ENCODE measurements at regions not wholly inside any gene's neighbourhood (a gene's known extent, or its start where the extent isn't known, plus 50 kb on each side); places are given as distances from the start of the nearest gene placed in this dataset.

DNA sequence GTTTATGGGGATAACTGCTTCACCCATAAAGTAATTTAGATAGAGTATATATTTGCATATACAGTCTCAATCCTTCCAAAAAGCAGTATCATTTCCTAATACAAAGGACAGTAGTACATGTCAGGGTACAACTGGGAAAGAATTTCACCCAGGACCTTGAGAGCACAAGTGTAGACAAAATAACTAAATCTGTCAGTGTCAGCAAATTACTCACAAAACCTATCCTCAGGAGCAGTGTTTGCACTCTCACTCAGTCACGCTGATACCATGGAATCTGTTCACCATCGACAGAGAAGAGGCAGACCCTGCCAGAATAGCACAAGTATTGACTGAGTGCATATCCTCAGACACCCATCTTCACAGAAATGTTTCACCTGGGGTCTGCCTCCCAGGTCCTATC is 554.7 kb upstream of the PHF14 start:
- Histone ChIP-seq H2AFZ (ENCODE audit: low read length) (no peak overlapping the region), H3K27ac (ENCODE audit: low read depth, low read length, poor library complexity, severe bottlenecking) (no peak overlapping the region), H3K9ac (ENCODE audit: low read length) (no peak overlapping the region), H3K9me2 (ENCODE audit: low read depth, low read length) (no peaks in the 10 kb centered on the region), H4K20me1 (ENCODE audit: insufficient read depth, low read length) (no peaks in the 10 kb centered on the region), H3K4me3 (ENCODE audit: low read depth, low read length, poor library complexity, severe bottlenecking) (no peak overlapping the region), H3K4me1 (ENCODE audit: insufficient read depth, low read length, severe bottlenecking) (no peaks in the 10 kb centered on the region), H3K79me2 (ENCODE audit: insufficient read depth, low read length) (no peaks in the 10 kb centered on the region), H3K9me3 (ENCODE audit: low read length) (no peaks in the 10 kb centered on the region), H3K36me3 (ENCODE audit: insufficient read depth, low read length) (no peaks in the 10 kb centered on the region), H3K27me3 (ENCODE audit: insufficient read depth, low read length) (no peaks in the 10 kb centered on the region), H3K4me2 (ENCODE audit: low read length) (no peak overlapping the region), H3F3A (ENCODE audit: insufficient read depth, low read length) (no peaks in the 10 kb centered on the region)
- no peak for TF ChIP-seq EZH2 (IDR thresholded peaks at IDR 0.05; ENCODE audit: borderline replicate concordance, low read length)
- TF ChIP-seq, protein P1, sequence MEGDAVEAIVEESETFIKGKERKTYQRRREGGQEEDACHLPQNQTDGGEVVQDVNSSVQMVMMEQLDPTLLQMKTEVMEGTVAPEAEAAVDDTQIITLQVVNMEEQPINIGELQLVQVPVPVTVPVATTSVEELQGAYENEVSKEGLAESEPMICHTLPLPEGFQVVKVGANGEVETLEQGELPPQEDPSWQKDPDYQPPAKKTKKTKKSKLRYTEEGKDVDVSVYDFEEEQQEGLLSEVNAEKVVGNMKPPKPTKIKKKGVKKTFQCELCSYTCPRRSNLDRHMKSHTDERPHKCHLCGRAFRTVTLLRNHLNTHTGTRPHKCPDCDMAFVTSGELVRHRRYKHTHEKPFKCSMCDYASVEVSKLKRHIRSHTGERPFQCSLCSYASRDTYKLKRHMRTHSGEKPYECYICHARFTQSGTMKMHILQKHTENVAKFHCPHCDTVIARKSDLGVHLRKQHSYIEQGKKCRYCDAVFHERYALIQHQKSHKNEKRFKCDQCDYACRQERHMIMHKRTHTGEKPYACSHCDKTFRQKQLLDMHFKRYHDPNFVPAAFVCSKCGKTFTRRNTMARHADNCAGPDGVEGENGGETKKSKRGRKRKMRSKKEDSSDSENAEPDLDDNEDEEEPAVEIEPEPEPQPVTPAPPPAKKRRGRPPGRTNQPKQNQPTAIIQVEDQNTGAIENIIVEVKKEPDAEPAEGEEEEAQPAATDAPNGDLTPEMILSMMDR (IDR thresholded peaks at IDR 0.05; ENCODE audit: low read length), result no peak

DNA sequence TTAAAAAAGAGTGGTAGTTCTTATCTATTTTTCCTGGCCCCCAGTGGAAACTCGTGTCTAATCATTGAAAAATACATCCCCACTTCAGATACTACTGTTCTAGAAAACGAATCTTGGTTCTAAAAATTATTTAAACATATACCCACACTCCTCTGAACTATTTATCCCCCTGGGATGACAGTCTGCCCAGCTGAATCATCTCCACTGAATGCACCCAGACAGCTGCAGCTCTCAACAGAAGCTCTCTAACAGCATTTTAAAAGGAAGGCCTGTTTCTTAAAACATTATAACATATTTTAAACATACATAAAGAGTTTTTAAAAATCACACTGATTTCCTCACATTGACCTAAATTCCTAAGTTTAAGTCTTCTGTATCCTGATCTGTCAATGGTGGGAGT is 544.6 kb upstream of the PHF14 start:
- Histone ChIP-seq H4K20me1 (ENCODE audit: insufficient read depth, low read length) (no peaks in the 10 kb centered on the region), H3K4me2 (ENCODE audit: low read length) (no peak overlapping the region), H3K9me3 (ENCODE audit: low read length) (no peaks in the 10 kb centered on the region), H3K27ac (ENCODE audit: low read depth, low read length, poor library complexity, severe bottlenecking) (no peak overlapping the region), H3K27me3 (ENCODE audit: insufficient read depth, low read length) (no peaks in the 10 kb centered on the region), H2AFZ (ENCODE audit: low read length) (no peak overlapping the region), H3K9me2 (ENCODE audit: low read depth, low read length) (no peaks in the 10 kb centered on the region), H3K4me1 (ENCODE audit: insufficient read depth, low read length, severe bottlenecking) (no peaks in the 10 kb centered on the region), H3F3A (ENCODE audit: insufficient read depth, low read length) (no peaks in the 10 kb centered on the region), H3K9ac (ENCODE audit: low read length) (no peak overlapping the region), H3K36me3 (ENCODE audit: insufficient read depth, low read length) (no peaks in the 10 kb centered on the region), H3K79me2 (ENCODE audit: insufficient read depth, low read length) (no peaks in the 10 kb centered on the region), H3K4me3 (ENCODE audit: low read depth, low read length, poor library complexity, severe bottlenecking) (no peak overlapping the region)
- TF ChIP-seq, protein P1 (IDR thresholded peaks at IDR 0.05; ENCODE audit: low read length), result no peak
- TF ChIP-seq EZH2 (IDR thresholded peaks at IDR 0.05; ENCODE audit: borderline replicate concordance, low read length), result no peak

DNA sequence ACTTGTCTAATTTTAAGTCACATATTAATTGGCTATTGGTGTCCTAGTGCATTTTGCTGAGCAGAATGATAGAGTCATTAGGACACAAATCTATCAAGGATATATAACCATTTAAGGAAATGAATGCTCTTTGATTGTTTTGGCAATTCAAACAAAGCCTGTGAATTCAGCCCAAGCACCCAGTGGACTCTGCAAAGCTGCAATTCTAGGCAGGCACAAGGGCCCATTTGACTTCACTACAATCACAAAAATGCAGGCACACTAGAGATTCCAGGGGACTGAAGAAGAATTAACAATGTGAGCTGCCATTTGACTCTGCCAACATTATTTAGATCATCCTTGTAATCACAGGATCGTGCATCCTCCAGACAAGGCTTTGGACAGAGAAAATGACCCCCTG is 544.2 kb upstream of the PHF14 start:
- H3K4me2 ChIP-seq (ENCODE audit: low read length), result no peak overlapping the region
- H3K27ac ChIP-seq (ENCODE audit: low read depth, low read length, poor library complexity, severe bottlenecking), result no peak overlapping the region
- H3K4me3 ChIP-seq (ENCODE audit: low read depth, low read length, poor library complexity, severe bottlenecking), result no peak overlapping the region
- no peak overlapping the region for H2AFZ ChIP-seq (ENCODE audit: low read length)
- H3K9me2 ChIP-seq (ENCODE audit: low read depth, low read length), result no peaks in the 10 kb centered on the region
- H4K20me1 ChIP-seq (ENCODE audit: insufficient read depth, low read length), result no peaks in the 10 kb centered on the region
- no peaks in the 10 kb centered on the region for H3F3A ChIP-seq (ENCODE audit: insufficient read depth, low read length)
- H3K9me3 ChIP-seq (ENCODE audit: low read length), result no peaks in the 10 kb centered on the region
- H3K9ac ChIP-seq (ENCODE audit: low read length), result no peak overlapping the region
- no peaks in the 10 kb centered on the region for H3K27me3 ChIP-seq (ENCODE audit: insufficient read depth, low read length)
- no peaks in the 10 kb centered on the region for H3K4me1 ChIP-seq (ENCODE audit: insufficient read depth, low read length, severe bottlenecking)
- no peaks in the 10 kb centered on the region for H3K79me2 ChIP-seq (ENCODE audit: insufficient read depth, low read length)
- no peaks in the 10 kb centered on the region for H3K36me3 ChIP-seq (ENCODE audit: insufficient read depth, low read length)
- TF ChIP-seq EZH2 (IDR thresholded peaks at IDR 0.05; ENCODE audit: borderline replicate concordance, low read length), result no peak
- TF ChIP-seq, protein P1 (IDR thresholded peaks at IDR 0.05; ENCODE audit: low read length), result no peak

Measured in OCI-LY1 (cell line).